Kidney (tissue), 13 donors: ENCODE measurements at regions not wholly inside any gene's neighbourhood (a gene's known extent, or its start where the extent isn't known, plus 50 kb on each side); places are given as distances from the start of the nearest gene placed in this dataset.

Source experiments
- DNase-seq, 5 donors: peaks; one replicate each; pipeline ENCODE4 v3.0.0-alpha.2; 2013 to 2020
- FAIRE-seq: peaks from 2 replicates; lab custom pipeline; 2012; peaks lifted over from hg19 to GRCh38; lab: Jason Lieb, UNC
- H3K27ac ChIP-seq, 2 donors: one replicate each; pipeline ENCODE4 v1.7.0; 2013; ENCODE audit warnings: low read depth in 2 of 2, low read length in 2 of 2, inconsistent platforms in 1 of 2
- H3K27me3 ChIP-seq: one replicate; pipeline ENCODE4 v1.7.1; 2013; ENCODE audit warnings: low read length, inconsistent platforms; ENCODE audit not compliant: control insufficient read depth, insufficient read depth
- H3K36me3 ChIP-seq, 3 donors: one replicate each; pipeline versions ENCODE4 v1.7.0 to v1.7.1; 2013; ENCODE audit warnings: low read length in 3 of 3, control low read depth in 1 of 3, inconsistent platforms in 1 of 3; ENCODE audit not compliant: insufficient read depth in 3 of 3, control insufficient read depth in 2 of 3
- H3K4me1 ChIP-seq, 3 donors: one replicate each; pipeline versions ENCODE4 v1.7.0 to v1.7.1; 2013; ENCODE audit warnings: low read length in 3 of 3, inconsistent platforms in 1 of 3, low read depth in 1 of 3; ENCODE audit not compliant: control insufficient read depth in 2 of 3, insufficient read depth in 2 of 3
- H3K4me3 ChIP-seq, 3 donors: one replicate each; pipeline versions ENCODE4 v1.7.0 to v1.8.1; 2013; ENCODE audit warnings: low read length in 3 of 3, control low read depth in 1 of 3, inconsistent platforms in 1 of 3
- H3K9ac ChIP-seq, 3 donors: one replicate each; pipeline versions ENCODE4 v1.7.0 to v1.7.1; 2013; ENCODE audit warnings: low read length in 3 of 3, control low read depth in 1 of 3, inconsistent platforms in 1 of 3
- H3K9me3 ChIP-seq, 3 donors: one replicate each; pipeline versions ENCODE4 v1.7.0 to v1.7.1; 2013; ENCODE audit warnings: low read length in 3 of 3, control low read depth in 1 of 3, inconsistent platforms in 1 of 3; ENCODE audit not compliant: control insufficient read depth in 2 of 3, insufficient read depth in 1 of 3
- CTCF ChIP-seq: IDR thresholded peaks from 3 replicates; pipeline ENCODE4 v1.5.1; 2012; ENCODE audit warnings: mild to moderate bottlenecking, moderate library complexity, borderline replicate concordance; ENCODE audit not compliant: insufficient read depth; ENCODE audit errors: extremely low read depth
- intact Hi-C: fragments of 100-400 bp; cut with DNase I; formaldehyde crosslinking; loops from one replicate; pipeline ENCODE4 v1.11.1; 2022
- donor health status: control.
- donor health status: control.
- donor health status: control.
- donor health status: control.
- donor health status: control.
- donor health status: DM: yes; HTN: yes; CAD: no.
- donor health status: Normal renal cell carcinoma (clear cell type).

- no peak for FAIRE-seq
- TF ChIP-seq CTCF: no peak
- intact Hi-C loops: no loop called here
- Histone ChIP-seq H3K9me3 (no peaks in the 10 kb centered on the region), H3K27me3 (no peaks in the 10 kb centered on the region), H3K27ac (no peak overlapping the region), H3K9ac (no peak overlapping the region), H3K36me3 (no peaks in the 10 kb centered on the region), H3K4me1 (no peaks in the 10 kb centered on the region), H3K4me3 (no peak overlapping the region)
- DNase-seq: no peak
Observed at GRCh38 chr1:29687166-29687565, 450.8 kb downstream of the PTPRU start.

GRCh38 chr1:29686012-29686930, 449.9 kb downstream of the PTPRU start:
- no peaks in the 10 kb centered on the region for H3K36me3 ChIP-seq
- H3K9me3 ChIP-seq: no peaks in the 10 kb centered on the region
- no peaks in the 10 kb centered on the region for H3K4me1 ChIP-seq
- FAIRE-seq (no peak), DNase-seq (peak in 2 of 5 donors; percentile 8 to 13)
- intact Hi-C loops: no loop called here
- no peak overlapping the region for H3K4me3 ChIP-seq
- H3K27ac ChIP-seq: no peak overlapping the region
- TF ChIP-seq CTCF: no peak
- H3K27me3 ChIP-seq: no peaks in the 10 kb centered on the region
- no peak overlapping the region for H3K9ac ChIP-seq

GRCh38 chr1:29685387-29685786, 449.1 kb downstream of the PTPRU start:
- H3K9ac ChIP-seq: no peak overlapping the region
- peak in 2 of 5 donors; percentile 6 to 11 for DNase-seq
- H3K27ac ChIP-seq: no peak overlapping the region
- no peak overlapping the region for H3K4me3 ChIP-seq
- no peaks in the 10 kb centered on the region for H3K9me3 ChIP-seq
- H3K27me3 ChIP-seq: no peaks in the 10 kb centered on the region
- H3K4me1 ChIP-seq: no peaks in the 10 kb centered on the region
- H3K36me3 ChIP-seq: no peaks in the 10 kb centered on the region
- FAIRE-seq: no peak
- no peak for TF ChIP-seq CTCF
- intact Hi-C loops: no loop called here
